ENCODE measurements at regions not wholly inside any gene's neighbourhood (a gene's known extent, or its start where the extent isn't known, plus 50 kb on each side); places are given as distances from the start of the nearest gene placed in this dataset.
"Not testable (repeated sequence)": the region's sequence is repeated elsewhere in the genome, so short reads cannot be mapped to it uniquely, and the experiment has no call there.

- TF ChIP-seq ZFX (IDR thresholded peaks at IDR 0.05) (no peak), CTCF (conservative IDR thresholded peaks at IDR 0.05) (no peak)
- H3K27ac ChIP-seq = no peak overlapping the region
Observed at GRCh38 chr6:18640134-18640533, 253.0 kb downstream of the RNF144B start.

DNA sequence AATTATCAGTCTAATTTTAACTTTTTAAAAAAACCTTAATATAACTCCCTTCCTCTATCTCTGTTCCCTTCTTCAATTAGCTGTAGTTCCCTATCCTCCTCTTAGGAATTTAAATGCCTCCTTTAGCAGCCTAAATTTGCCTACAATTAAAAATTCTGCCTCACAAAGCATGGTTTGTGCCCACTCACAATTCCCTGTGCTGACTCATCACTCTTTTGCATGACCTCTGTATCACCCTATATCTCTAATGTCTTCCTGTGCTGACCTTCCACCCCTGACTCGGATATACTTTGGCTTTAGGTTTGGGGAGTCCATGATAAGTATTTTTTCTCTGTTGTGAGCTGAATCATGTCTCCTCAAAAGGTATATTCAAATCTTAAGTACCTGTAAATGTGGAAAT is 253.6 kb downstream of the RNF144B start:
- no peak for TF ChIP-seq ZFX (IDR thresholded peaks at IDR 0.05)
- TF ChIP-seq CTCF (conservative IDR thresholded peaks at IDR 0.05) = no peak
- H3K27ac ChIP-seq = no peak overlapping the region

- H3K27ac ChIP-seq = no peak overlapping the region
- no peak for TF ChIP-seq ZFX (IDR thresholded peaks at IDR 0.05)
- TF ChIP-seq CTCF (conservative IDR thresholded peaks at IDR 0.05) = no peak
Observed at GRCh38 chr6:18654821-18655220, 267.7 kb downstream of the RNF144B start.

GRCh38 chr6:18656506-18656905 is 269.4 kb downstream of the RNF144B start:
- TF ChIP-seq CTCF (conservative IDR thresholded peaks at IDR 0.05) = no peak
- no peak for TF ChIP-seq ZFX (IDR thresholded peaks at IDR 0.05)
- no peak overlapping the region for H3K27ac ChIP-seq

GRCh38 chr6:18659994-18660393 is 272.8 kb downstream of the RNF144B start:
- not testable (repeated sequence) for H3K27ac ChIP-seq

- TF ChIP-seq CTCF (conservative IDR thresholded peaks at IDR 0.05) (no peak), ZFX (IDR thresholded peaks at IDR 0.05) (no peak)
- H3K27ac ChIP-seq = no peak overlapping the region
Observed at GRCh38 chr6:18663011-18663410, 275.9 kb downstream of the RNF144B start.

DNA sequence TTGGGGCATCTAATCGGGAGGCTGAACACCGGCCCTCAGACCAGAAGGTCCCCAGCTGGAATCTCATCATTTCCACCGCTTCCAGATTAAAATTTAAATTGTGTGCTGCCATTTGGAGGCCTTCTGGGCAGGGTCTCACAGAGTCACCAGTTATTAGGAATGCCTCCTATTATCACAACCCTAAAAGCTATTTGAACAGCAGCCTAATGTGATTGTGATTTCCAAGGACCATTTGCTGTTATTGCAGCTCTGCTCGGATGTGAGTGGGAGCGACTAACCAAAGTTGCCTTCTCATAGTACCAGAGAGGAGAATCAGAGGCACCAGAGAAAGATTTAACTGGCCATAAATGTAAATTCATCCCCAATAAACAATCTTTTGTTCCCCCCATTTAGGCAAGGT is 277.3 kb downstream of the RNF144B start:
- TF ChIP-seq ZFX (IDR thresholded peaks at IDR 0.05) (no peak), CTCF (conservative IDR thresholded peaks at IDR 0.05) (no peak)
- no peak overlapping the region for H3K27ac ChIP-seq

DNA sequence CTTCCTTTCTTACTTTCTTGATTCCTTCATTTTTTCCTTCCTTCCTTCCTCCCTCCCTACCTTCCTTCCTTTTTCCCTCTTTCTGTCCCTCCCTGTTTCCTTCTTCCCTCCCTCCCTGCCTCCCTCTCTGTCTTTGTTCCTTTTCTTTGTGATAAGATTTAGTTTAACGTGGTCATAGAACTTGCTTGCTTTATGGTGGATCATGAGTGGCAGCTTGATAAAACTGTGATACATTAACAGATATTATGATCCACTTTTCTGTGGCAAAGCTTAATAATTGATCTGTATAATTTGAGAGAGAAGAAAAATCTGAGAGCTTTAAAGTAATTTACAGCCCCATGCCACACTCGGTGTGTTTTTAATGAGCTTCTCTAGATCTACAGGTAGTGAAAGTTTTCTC is 280.5 kb downstream of the RNF144B start:
- no peak for TF ChIP-seq ZFX (IDR thresholded peaks at IDR 0.05)
- TF ChIP-seq CTCF (conservative IDR thresholded peaks at IDR 0.05) = no peak
- H3K27ac ChIP-seq = no peak overlapping the region
